ENCODE measurements at regions not wholly inside any gene's neighbourhood (a gene's known extent, or its start where the extent isn't known, plus 50 kb on each side); places are given as distances from the start of the nearest gene placed in this dataset.
"Not testable (repeated sequence)": the region's sequence is repeated elsewhere in the genome, so short reads cannot be mapped to it uniquely, and the experiment has no call there.

DNA sequence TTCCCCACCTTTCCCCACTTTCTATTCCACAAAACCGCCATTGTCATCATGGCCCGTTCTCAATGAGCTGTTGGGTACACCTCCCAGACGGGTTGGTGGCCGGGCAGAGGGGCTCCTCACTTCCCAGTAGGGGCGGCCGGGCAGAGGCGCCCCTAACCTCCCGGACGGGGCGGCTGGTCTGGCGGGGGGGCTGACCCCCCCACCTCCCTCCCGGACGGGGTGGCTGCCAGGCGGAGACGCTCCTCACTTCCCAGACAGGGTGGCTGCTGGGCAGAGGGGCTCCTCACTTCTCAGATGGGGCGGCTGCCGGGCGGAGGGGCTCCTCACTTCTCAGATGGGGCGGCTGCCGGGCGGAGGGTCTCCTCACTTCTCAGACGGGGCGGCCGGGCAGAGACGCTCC is 299.7 kb downstream of the FLRT2 start:
- H3K9me2 ChIP-seq (ENCODE audit: insufficient read depth); H3K27ac ChIP-seq; H3K4me3 ChIP-seq; POLR2A ChIA-PET (ENCODE audit: unreplicated experiment); BruUV-seq (replicated peaks); H3K36me3 ChIP-seq (ENCODE audit: low read depth); H3K27me3 ChIP-seq (ENCODE audit: insufficient read depth, low read depth); H3F3A ChIP-seq (ENCODE audit: insufficient read depth, low read depth); H4K20me1 ChIP-seq (ENCODE audit: insufficient read depth); H3K9me3 ChIP-seq (ENCODE audit: insufficient read depth, low read depth); intact Hi-C loops (cut with micrococcal nuclease; ENCODE audit: unreplicated experiment); H2AFZ ChIP-seq; CTCF ChIA-PET; H3K4me1 ChIP-seq (replicated peaks; ENCODE audit: insufficient read depth); H3K79me2 ChIP-seq (ENCODE audit: low read depth); H3K4me2 ChIP-seq; DNase-seq: not testable (repeated sequence)

DNA sequence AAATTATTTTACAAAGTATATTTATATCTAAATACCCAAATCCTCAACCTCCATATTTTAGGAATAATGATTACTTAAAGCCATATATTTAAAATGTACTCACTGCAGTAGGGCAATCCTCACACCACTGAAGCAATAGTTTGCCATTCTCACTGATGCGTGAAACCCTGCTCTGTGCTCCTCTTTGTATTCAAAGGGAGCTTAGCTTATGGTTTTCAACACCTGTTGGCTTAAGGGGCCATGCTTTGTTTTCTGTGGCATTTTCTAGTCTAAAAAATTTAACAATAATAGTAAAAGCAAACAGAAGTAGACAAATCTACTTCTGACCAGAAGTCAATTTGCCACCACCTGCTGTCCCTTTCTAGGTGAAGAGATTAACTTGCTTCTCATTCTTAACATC is 294.6 kb downstream of the FLRT2 start:
- Histone ChIP-seq H3K4me2 (no peak overlapping the region), H3K27me3 (ENCODE audit: insufficient read depth, low read depth) (no peaks in the 10 kb centered on the region), H3K9me2 (ENCODE audit: insufficient read depth) (no peaks in the 10 kb centered on the region), H3K9me3 (ENCODE audit: insufficient read depth, low read depth) (no peaks in the 10 kb centered on the region), H4K20me1 (ENCODE audit: insufficient read depth) (no peaks in the 10 kb centered on the region), H3K4me1 (replicated peaks; ENCODE audit: insufficient read depth) (no peaks in the 10 kb centered on the region), H3F3A (ENCODE audit: insufficient read depth, low read depth) (no peaks in the 10 kb centered on the region), H2AFZ (no peak overlapping the region), H3K4me3 (no peak overlapping the region), H3K36me3 (ENCODE audit: low read depth) (no peaks in the 10 kb centered on the region), H3K27ac (no peak overlapping the region), H3K79me2 (ENCODE audit: low read depth) (no peaks in the 10 kb centered on the region)
- no TSS peak for BruUV-seq (replicated peaks)
- TF ChIP-seq, protein P1, sequence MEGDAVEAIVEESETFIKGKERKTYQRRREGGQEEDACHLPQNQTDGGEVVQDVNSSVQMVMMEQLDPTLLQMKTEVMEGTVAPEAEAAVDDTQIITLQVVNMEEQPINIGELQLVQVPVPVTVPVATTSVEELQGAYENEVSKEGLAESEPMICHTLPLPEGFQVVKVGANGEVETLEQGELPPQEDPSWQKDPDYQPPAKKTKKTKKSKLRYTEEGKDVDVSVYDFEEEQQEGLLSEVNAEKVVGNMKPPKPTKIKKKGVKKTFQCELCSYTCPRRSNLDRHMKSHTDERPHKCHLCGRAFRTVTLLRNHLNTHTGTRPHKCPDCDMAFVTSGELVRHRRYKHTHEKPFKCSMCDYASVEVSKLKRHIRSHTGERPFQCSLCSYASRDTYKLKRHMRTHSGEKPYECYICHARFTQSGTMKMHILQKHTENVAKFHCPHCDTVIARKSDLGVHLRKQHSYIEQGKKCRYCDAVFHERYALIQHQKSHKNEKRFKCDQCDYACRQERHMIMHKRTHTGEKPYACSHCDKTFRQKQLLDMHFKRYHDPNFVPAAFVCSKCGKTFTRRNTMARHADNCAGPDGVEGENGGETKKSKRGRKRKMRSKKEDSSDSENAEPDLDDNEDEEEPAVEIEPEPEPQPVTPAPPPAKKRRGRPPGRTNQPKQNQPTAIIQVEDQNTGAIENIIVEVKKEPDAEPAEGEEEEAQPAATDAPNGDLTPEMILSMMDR (conservative IDR thresholded peaks at IDR 0.05), result no peak
- TF ChIP-seq EZH2 (IDR thresholded peaks at IDR 0.05; ENCODE audit: low read depth), result no peak
- intact Hi-C loops (cut with micrococcal nuclease; ENCODE audit: unreplicated experiment), result no loop called here
- CTCF ChIA-PET, result no interaction called here
- POLR2A ChIA-PET (ENCODE audit: unreplicated experiment), result no interaction called here
- no peak for DNase-seq

DNA sequence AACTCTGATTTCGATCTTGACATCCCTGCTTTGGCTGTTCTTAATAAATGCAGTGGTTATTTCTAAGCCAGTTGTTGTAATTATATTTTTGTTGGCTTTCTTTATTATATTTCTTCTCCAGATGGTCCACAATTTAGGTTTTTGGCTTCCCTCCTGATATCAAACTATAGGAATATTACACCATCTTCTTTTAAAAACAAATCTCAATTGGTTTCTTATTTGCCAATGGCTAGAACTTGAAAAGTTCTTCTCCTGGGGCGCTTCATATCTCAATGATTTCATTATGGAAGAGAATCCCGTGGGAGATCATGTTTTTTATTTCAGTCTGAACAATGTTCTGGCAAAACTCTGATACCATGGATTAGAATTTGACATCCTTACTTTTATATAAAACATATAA is 292.3 kb downstream of the FLRT2 start:
- Histone ChIP-seq H3K27me3 (ENCODE audit: insufficient read depth, low read depth) (no peaks in the 10 kb centered on the region), H3K4me1 (replicated peaks; ENCODE audit: insufficient read depth) (no peaks in the 10 kb centered on the region), H4K20me1 (ENCODE audit: insufficient read depth) (no peaks in the 10 kb centered on the region), H3K9me3 (ENCODE audit: insufficient read depth, low read depth) (no peaks in the 10 kb centered on the region), H3K9me2 (ENCODE audit: insufficient read depth) (no peaks in the 10 kb centered on the region), H3K79me2 (ENCODE audit: low read depth) (no peaks in the 10 kb centered on the region), H3K27ac (no peak overlapping the region), H3F3A (ENCODE audit: insufficient read depth, low read depth) (no peaks in the 10 kb centered on the region), H3K36me3 (ENCODE audit: low read depth) (no peaks in the 10 kb centered on the region), H3K4me3 (no peak overlapping the region), H3K4me2 (no peak overlapping the region), H2AFZ (no peak overlapping the region)
- intact Hi-C loops (cut with micrococcal nuclease; ENCODE audit: unreplicated experiment), result no loop called here
- DNase-seq, result no peak
- BruUV-seq (replicated peaks), result no TSS peak
- ChIA-PET POLR2A (ENCODE audit: unreplicated experiment) (no interaction called here), CTCF (no interaction called here)
- TF ChIP-seq, protein P1 (conservative IDR thresholded peaks at IDR 0.05), result no peak
- TF ChIP-seq EZH2 (IDR thresholded peaks at IDR 0.05; ENCODE audit: low read depth), result no peak

DNA sequence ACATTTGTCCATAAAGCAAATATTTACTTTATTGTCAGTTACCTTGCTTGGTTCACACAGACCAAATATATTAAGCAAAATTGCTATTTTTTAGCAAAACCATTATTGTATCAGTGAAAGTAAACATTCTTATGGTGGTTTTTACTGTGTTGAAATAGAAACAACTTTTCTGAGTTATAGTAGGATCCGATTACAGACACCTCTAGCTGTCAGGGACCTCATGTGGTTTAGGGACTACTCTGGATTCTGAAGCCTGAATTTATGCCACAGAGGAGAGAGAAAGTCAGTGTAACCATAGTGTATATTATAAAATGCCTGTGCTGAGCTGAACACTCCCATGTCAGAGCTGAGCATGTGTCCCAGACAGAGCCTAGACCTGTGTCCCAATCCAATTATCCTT is 287.5 kb downstream of the FLRT2 start:
- POLR2A ChIA-PET (ENCODE audit: unreplicated experiment), result interaction anchor here (0.7 kb wide), 1 partner anchor 1985 kb away, joined by 10 read pairs; no protein-coding TSS in a partner anchor

More for the DNA sequence above, 287.5 kb downstream of the FLRT2 start:
- intact Hi-C loops (cut with micrococcal nuclease; ENCODE audit: unreplicated experiment), result no loop called here
- Histone ChIP-seq H3K9me2 (ENCODE audit: insufficient read depth) (no peaks in the 10 kb centered on the region), H3K9me3 (ENCODE audit: insufficient read depth, low read depth) (no peaks in the 10 kb centered on the region), H3K36me3 (ENCODE audit: low read depth) (no peaks in the 10 kb centered on the region), H3K27ac (no peak overlapping the region), H3K79me2 (ENCODE audit: low read depth) (no peaks in the 10 kb centered on the region), H3K4me2 (no peak overlapping the region), H3K4me3 (no peak overlapping the region), H4K20me1 (ENCODE audit: insufficient read depth) (no peaks in the 10 kb centered on the region), H2AFZ (no peak overlapping the region), H3F3A (ENCODE audit: insufficient read depth, low read depth) (no peaks in the 10 kb centered on the region), H3K27me3 (ENCODE audit: insufficient read depth, low read depth) (no peaks in the 10 kb centered on the region), H3K4me1 (replicated peaks; ENCODE audit: insufficient read depth) (no peaks in the 10 kb centered on the region)
- no peak for TF ChIP-seq EZH2 (IDR thresholded peaks at IDR 0.05; ENCODE audit: low read depth)
- TF ChIP-seq, protein P1 (conservative IDR thresholded peaks at IDR 0.05), result no peak
- no TSS peak for BruUV-seq (replicated peaks)
- DNase-seq, result no peak
- CTCF ChIA-PET, result no interaction called here

Measured in PC-9 (cell line).